K562 (cell line): ENCODE measurements at regions not wholly inside any gene's neighbourhood (a gene's known extent, or its start where the extent isn't known, plus 50 kb on each side); places are given as distances from the start of the nearest gene placed in this dataset.

ENCODE experiments used
- ATF2 ChIP-seq: sonication (generic); formaldehyde crosslinking; IDR thresholded peaks from 2 replicates; pipeline ENCODE4 v1.8.1; 2022; ENCODE audit warnings: missing genetic modification reagents
- ATF3 ChIP-seq, 2 experiments: fragments of 450-650 bp in 1 of 2; sonication (generic) in 1 of 2; formaldehyde crosslinking in 1 of 2; IDR thresholded peaks in 1 of 2; conservative IDR thresholded peaks in 1 of 2; 2 replicates each; pipeline versions ENCODE4 v1.6.1 to v1.8.1; 2016 to 2023; ENCODE audit warnings: mild to moderate bottlenecking in 2 of 2, moderate library complexity in 2 of 2, inconsistent platforms in 1 of 2, missing genetic modification reagents in 1 of 2
- CHD2 ChIP-seq: IDR thresholded peaks from 2 replicates; pipeline ENCODE4 v1.6.1; 2011; ENCODE audit warnings: low read depth, low read length
- DMBX1 ChIP-seq: fragments of 250-450 bp; sonication (Bioruptor Pico); IDR thresholded peaks from 2 replicates; pipeline ENCODE4 v1.8.0; 2022; ENCODE audit warnings: inconsistent platforms, mild to moderate bottlenecking, moderate library complexity, borderline replicate concordance
- ERF ChIP-seq: fragments of 450-650 bp; formaldehyde crosslinking; IDR thresholded peaks from 2 replicates; pipeline ENCODE4 v1.4.0; 2020; ENCODE audit warnings: mild to moderate bottlenecking, mixed read lengths
- FOXK2 ChIP-seq, 2 experiments: fragments of 450-650 bp; IDR thresholded peaks in 1 of 2; conservative IDR thresholded peaks in 1 of 2; 2 replicates each; pipeline ENCODE4 v1.6.1; 2016; ENCODE audit warnings: low read depth in 2 of 2, mild to moderate bottlenecking in 1 of 2
- IRF1 ChIP-seq: sonication (generic); formaldehyde crosslinking; IDR thresholded peaks from 2 replicates; pipeline ENCODE4 v1.8.0; 2022; ENCODE audit warnings: missing genetic modification reagents, mild to moderate bottlenecking, borderline replicate concordance
- IRF2 ChIP-seq: sonication (generic); formaldehyde crosslinking; IDR thresholded peaks from 2 replicates; pipeline ENCODE4 v1.8.1; 2022; ENCODE audit warnings: mild to moderate bottlenecking, missing genetic modification reagents
- KDM5B ChIP-seq: fragments of 200-600 bp; sonication (generic); IDR thresholded peaks from 2 replicates; pipeline ENCODE4 v1.6.1; 2012; ENCODE audit warnings: low read depth, mild to moderate bottlenecking, moderate library complexity, low read length, control low read depth, inconsistent platforms; ENCODE audit not compliant: insufficient replicate concordance
- MEF2D ChIP-seq: conservative IDR thresholded peaks from 2 replicates; pipeline ENCODE4 v1.6.1; 2016; ENCODE audit warnings: low read depth, missing genetic modification characterization, missing compliant biosample characterization
- MEIS2 ChIP-seq: fragments of 450-650 bp; IDR thresholded peaks from 2 replicates; pipeline ENCODE4 v1.6.1; 2014; ENCODE audit warnings: mild to moderate bottlenecking; ENCODE audit not compliant: partially characterized antibody
- MYC ChIP-seq, 2 experiments: fragments of 250-450 bp in 1 of 2; sonication (Bioruptor Pico) in 1 of 2; IDR thresholded peaks; 2 replicates each; pipeline versions ENCODE4 v1.5.1 to v1.6.1; 2012 to 2021; ENCODE audit warnings: low read depth in 2 of 2, borderline replicate concordance in 1 of 2, improper control_type of control experiment in 1 of 2, low read length in 1 of 2, mild to moderate bottlenecking in 1 of 2, moderate library complexity in 1 of 2
- NFATC3 ChIP-seq: fragments of 450-650 bp; IDR thresholded peaks from 2 replicates; pipeline ENCODE4 v1.6.1; 2017; ENCODE audit warnings: mild to moderate bottlenecking
- PHB2 ChIP-seq: fragments of 450-650 bp; IDR thresholded peaks from 2 replicates; pipeline ENCODE4 v1.6.1; 2017; ENCODE audit warnings: low read depth
- PHF21A ChIP-seq: fragments of 450-650 bp; IDR thresholded peaks from 2 replicates; pipeline ENCODE4 v1.6.1; 2017; ENCODE audit warnings: low read depth, borderline replicate concordance
- SIN3A ChIP-seq, 2 experiments: fragments of 150-350 bp in 1 of 2; IDR thresholded peaks; 2 replicates each; pipeline ENCODE4 v1.6.1; 2011 to 2016; ENCODE audit warnings: borderline replicate concordance in 2 of 2, low read depth in 2 of 2, low read length in 2 of 2, mild to moderate bottlenecking in 2 of 2, moderate library complexity in 2 of 2; ENCODE audit not compliant: control insufficient read depth in 1 of 2
- SRF ChIP-seq, 2 experiments: fragments of 250-450, 450-650 bp in 1 of 2; sonication (Bioruptor Pico) in 1 of 2; sonication (generic) in 1 of 2; formaldehyde crosslinking; IDR thresholded peaks; 2 replicates each; pipeline versions ENCODE4 v1.5.0 to v1.5.1; 2020 to 2022; ENCODE audit warnings: mild to moderate bottlenecking in 1 of 2, missing genetic modification reagents in 1 of 2
- TEAD1 ChIP-seq, 2 experiments: fragments of 450-650 bp in 1 of 2; sonication (generic) in 1 of 2; formaldehyde crosslinking; IDR thresholded peaks; 2 replicates each; pipeline versions ENCODE4 v1.4.0 to v1.8.0; 2020 to 2022; ENCODE audit warnings: mild to moderate bottlenecking in 2 of 2, missing genetic modification reagents in 1 of 2
- TRIM24 ChIP-seq, 2 experiments: fragments of 450-650 bp; IDR thresholded peaks; 2 replicates each; pipeline ENCODE4 v1.6.1; 2016
- USF2 ChIP-seq: sonication (generic); formaldehyde crosslinking; IDR thresholded peaks from 2 replicates; pipeline ENCODE4 v1.5.0; 2020; ENCODE audit warnings: missing genetic modification reagents
- YY1 ChIP-seq, 3 experiments: IDR thresholded peaks; 2 replicates each; pipeline ENCODE4 v1.6.1; 2011; ENCODE audit warnings: low read length in 2 of 3, mild to moderate bottlenecking in 2 of 3, moderate library complexity in 2 of 3, borderline replicate concordance in 1 of 3, control low read depth in 1 of 3, low read depth in 1 of 3; ENCODE audit not compliant: insufficient read depth in 3 of 3, insufficient replicate concordance in 2 of 3, control insufficient read depth in 1 of 3, insufficient read length in 1 of 3; ENCODE audit errors: extremely low read depth in 1 of 3
- ZNF444 ChIP-seq: fragments of 250-450 bp; sonication (Bioruptor Pico); IDR thresholded peaks from 2 replicates; pipeline ENCODE4 v1.4.0; 2020; ENCODE audit warnings: mild to moderate bottlenecking, moderate library complexity

- TF ChIP-seq ATF3 (IDR thresholded peaks at IDR 0.05) = peak; percentile 57; the same call in 1 of the 2 replicates
- no peak for TF ChIP-seq ATF3 (CRISPR knock-in tag; conservative IDR thresholded peaks at IDR 0.05)
- peak; percentile 62; the same call in 1 of the 2 replicates for TF ChIP-seq DMBX1 (CRISPR knock-in tag)
- TF ChIP-seq ATF2 (CRISPR knock-in tag) = no peak
- TF ChIP-seq USF2 (CRISPR knock-in tag) = peak; percentile 71
- no peak for TF ChIP-seq TRIM24 (IDR thresholded peaks at IDR 0.05)
- TF ChIP-seq ZNF444 (CRISPR knock-in tag) = no peak
- TF ChIP-seq MEIS2 = peak; percentile 46
- no peak for TF ChIP-seq YY1 (IDR thresholded peaks at IDR 0.05; ENCODE audit: borderline replicate concordance in 1 of 3, control insufficient read depth in 1 of 3, extremely low read depth in 1 of 3, insufficient read depth in 3 of 3, insufficient read length in 1 of 3, insufficient replicate concordance in 2 of 3, low read depth in 1 of 3, low read length in 2 of 3)
- no peak for TF ChIP-seq CHD2
- TF ChIP-seq KDM5B = no peak
- TF ChIP-seq NFATC3 = no peak
- peak in 1 of 2 experiments; percentile 36; a peak in 1 of 4 replicates for TF ChIP-seq TEAD1 (CRISPR knock-in tag; IDR thresholded peaks at IDR 0.05)
- TF ChIP-seq PHF21A = no peak
- no peak for TF ChIP-seq PHB2
- 0 out of 2 replicates have a peak, but pooled peaks have one; percentile 21 for TF ChIP-seq MEF2D (tag)
- TF ChIP-seq SRF (CRISPR knock-in tag; IDR thresholded peaks at IDR 0.05) = no peak
- TF ChIP-seq IRF1 (CRISPR knock-in tag) = no peak
- TF ChIP-seq IRF2 (CRISPR knock-in tag) = no peak
- peak; percentile 43 to 51; a peak in 3 of 4 replicates for TF ChIP-seq FOXK2 (conservative IDR thresholded peaks at IDR 0.05 in 1 of 2, IDR thresholded peaks at IDR 0.05 in 1 of 2; ENCODE audit: low read depth in 2 of 2)
- no peak for TF ChIP-seq SIN3A (IDR thresholded peaks at IDR 0.05; ENCODE audit: borderline replicate concordance in 2 of 2, control insufficient read depth in 1 of 2, low read depth in 2 of 2, low read length in 2 of 2)
- no peak for TF ChIP-seq ERF (CRISPR knock-in tag)
- TF ChIP-seq MYC (IDR thresholded peaks at IDR 0.05; ENCODE audit: low read depth, low read length) = no peak
- TF ChIP-seq MYC (CRISPR knock-in tag; IDR thresholded peaks at IDR 0.05; ENCODE audit: borderline replicate concordance, low read depth) = no peak
Observed at GRCh38 chr13:111043575-111043982, 71.5 kb upstream of the ARHGEF7 start (continued).
